ENCODE measurements at regions not wholly inside any gene's neighbourhood (a gene's known extent, or its start where the extent isn't known, plus 50 kb on each side); places are given as distances from the start of the nearest gene placed in this dataset.
A peak's percentile ranks its signal among the peaks of the same experiment; 100 is the strongest.

- Histone ChIP-seq H3K4me1 (peaks cover 19% of the 10 kb centered on the region), H3K9me3 (no peaks in the 10 kb centered on the region), H3K27ac (peak overlapping the region; percentile 62), H3K4me3 (no peak overlapping the region), H3K27me3 (ENCODE audit: insufficient read depth in 3 of 3, low read length in 2 of 3) (no peaks in the 10 kb centered on the region), H3K36me3 (ENCODE audit: insufficient read depth in 1 of 2, low read depth in 1 of 2) (no peaks in the 10 kb centered on the region)
- DNase-seq (no peak), ATAC-seq (peak in 1 of 4 donors; percentile 51)
- WGBS, 3 donors = 77 to 82% (median 77%) methylated on average over 4 of the region's 4 CpGs
- intact Hi-C loops (cut with DNase I) = no loop called here
- TF ChIP-seq, protein P1, sequence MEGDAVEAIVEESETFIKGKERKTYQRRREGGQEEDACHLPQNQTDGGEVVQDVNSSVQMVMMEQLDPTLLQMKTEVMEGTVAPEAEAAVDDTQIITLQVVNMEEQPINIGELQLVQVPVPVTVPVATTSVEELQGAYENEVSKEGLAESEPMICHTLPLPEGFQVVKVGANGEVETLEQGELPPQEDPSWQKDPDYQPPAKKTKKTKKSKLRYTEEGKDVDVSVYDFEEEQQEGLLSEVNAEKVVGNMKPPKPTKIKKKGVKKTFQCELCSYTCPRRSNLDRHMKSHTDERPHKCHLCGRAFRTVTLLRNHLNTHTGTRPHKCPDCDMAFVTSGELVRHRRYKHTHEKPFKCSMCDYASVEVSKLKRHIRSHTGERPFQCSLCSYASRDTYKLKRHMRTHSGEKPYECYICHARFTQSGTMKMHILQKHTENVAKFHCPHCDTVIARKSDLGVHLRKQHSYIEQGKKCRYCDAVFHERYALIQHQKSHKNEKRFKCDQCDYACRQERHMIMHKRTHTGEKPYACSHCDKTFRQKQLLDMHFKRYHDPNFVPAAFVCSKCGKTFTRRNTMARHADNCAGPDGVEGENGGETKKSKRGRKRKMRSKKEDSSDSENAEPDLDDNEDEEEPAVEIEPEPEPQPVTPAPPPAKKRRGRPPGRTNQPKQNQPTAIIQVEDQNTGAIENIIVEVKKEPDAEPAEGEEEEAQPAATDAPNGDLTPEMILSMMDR (IDR thresholded peaks at IDR 0.05) = no peak
Measured at GRCh38 chr7:112571852-112572607, 91.2 kb downstream of the LSMEM1 start.

DNA sequence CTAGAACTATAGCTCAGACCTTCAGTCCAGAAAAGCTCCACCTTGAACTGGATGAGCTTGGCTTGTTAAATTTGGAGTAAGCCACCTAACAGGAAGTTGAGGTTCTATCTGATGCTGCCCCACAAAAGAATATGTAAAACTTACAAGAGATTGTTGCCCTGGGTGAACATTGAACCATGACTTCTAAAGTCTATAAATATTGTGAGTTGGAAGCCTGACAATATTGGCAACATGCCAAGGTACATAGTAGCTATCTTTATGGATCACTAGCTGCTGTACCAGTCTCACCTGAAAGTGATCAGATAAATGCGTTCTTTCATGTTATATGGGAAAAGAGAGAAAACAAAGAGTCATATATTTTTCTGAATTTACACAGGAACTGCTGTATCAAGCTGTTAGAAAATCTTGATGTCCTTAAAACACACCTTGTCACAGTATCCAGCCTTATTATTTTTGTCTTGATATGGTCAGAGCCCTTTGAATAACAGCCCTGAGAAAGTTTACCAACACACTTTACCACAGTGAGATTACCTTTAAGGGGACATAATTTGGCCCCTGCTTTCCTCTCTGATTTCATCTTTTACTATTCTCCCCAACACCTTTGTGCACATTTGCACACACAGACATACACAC lies 92.0 kb downstream of the LSMEM1 start:
- Histone ChIP-seq H3K36me3 (ENCODE audit: insufficient read depth in 1 of 2, low read depth in 1 of 2) (no peaks in the 10 kb centered on the region), H3K4me1 (peaks cover 14% of the 10 kb centered on the region), H3K9me3 (no peaks in the 10 kb centered on the region), H3K27me3 (ENCODE audit: insufficient read depth in 3 of 3, low read length in 2 of 3) (no peaks in the 10 kb centered on the region), H3K27ac (peak overlapping the region; percentile 62), H3K4me3 (no peak overlapping the region)
- DNase-seq (no peak), ATAC-seq (peak in 3 of 4 donors; percentile 34 to 56 (median 45))
- TF ChIP-seq, protein P1 (IDR thresholded peaks at IDR 0.05) = no peak
- intact Hi-C loops (cut with DNase I) = no loop called here
- WGBS, 3 donors = 22 to 58% (median 38%) methylated on average over 1 of the region's 1 CpG

DNA sequence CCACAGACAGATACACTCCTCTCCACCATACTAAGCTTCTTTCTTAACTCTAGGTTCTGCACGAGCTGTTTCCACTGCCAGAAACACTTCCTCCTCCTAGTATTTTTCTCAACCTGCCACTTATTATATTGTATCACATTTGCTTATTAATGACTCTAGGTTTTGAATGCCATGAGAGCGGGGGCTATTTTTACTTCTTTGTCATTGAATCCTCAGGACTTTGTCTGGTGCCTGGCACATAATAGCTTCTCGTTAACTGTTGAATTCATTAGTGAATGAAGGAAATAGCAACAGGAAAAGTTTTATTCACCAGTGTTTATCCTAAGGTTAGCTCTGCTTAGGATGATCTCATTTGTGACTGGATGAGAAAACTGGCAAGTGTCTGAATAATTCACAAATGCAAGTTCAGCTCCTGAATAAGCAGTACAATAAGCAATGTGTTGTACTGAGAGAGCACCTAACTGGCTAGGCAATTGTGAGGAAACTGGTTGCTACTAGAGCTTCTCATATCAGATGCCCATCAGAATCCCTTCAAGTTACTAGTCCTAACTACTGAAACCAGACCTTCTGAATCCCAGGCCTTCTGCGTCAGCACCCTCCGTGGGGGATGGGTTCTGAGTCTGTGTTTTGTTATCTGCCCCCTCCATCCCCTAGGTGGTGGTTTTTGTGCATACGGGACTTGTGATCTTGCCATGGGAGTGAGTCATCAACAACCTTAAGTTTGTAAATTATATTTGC lies 92.7 kb downstream of the LSMEM1 start:
- H3K36me3 ChIP-seq (ENCODE audit: insufficient read depth in 1 of 2, low read depth in 1 of 2) = no peaks in the 10 kb centered on the region
- no peaks in the 10 kb centered on the region for H3K9me3 ChIP-seq
- no peaks in the 10 kb centered on the region for H3K27me3 ChIP-seq (ENCODE audit: insufficient read depth in 3 of 3, low read length in 2 of 3)
- ATAC-seq (peak; percentile 35 to 70 (median 61)), DNase-seq (no peak)
- no peak overlapping the region for H3K4me3 ChIP-seq
- 32 to 52% (median 41%) methylated on average over 6 of the region's 6 CpGs for WGBS, 3 donors
- H3K27ac ChIP-seq = peak overlapping the region; percentile 62
- peaks cover 14% of the 10 kb centered on the region for H3K4me1 ChIP-seq
- TF ChIP-seq, protein P1 (IDR thresholded peaks at IDR 0.05) = no peak
- intact Hi-C loops (cut with DNase I) = no loop called here

DNA sequence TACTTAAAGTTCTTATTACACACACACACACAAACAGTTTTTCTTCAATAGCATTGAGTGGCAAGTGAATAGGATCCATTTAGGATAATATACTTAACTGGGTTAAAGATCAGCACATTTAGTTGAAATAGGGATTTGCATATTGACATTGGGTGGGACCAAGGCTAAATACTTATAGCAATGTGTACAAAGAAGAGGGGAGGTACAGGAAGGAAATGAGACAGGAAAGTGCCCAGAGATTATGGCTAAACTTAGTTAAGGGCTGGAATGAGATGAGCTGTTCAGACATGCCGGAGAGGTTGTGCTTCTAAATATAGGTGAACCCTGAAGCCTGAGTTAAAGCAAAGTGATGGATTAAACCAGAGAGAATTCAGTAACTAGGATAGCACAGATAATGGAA lies 95.1 kb downstream of the LSMEM1 start:
- peak in 2 of 4 donors; percentile 75 to 76 for ATAC-seq

More for the DNA sequence above, 95.1 kb downstream of the LSMEM1 start:
- intact Hi-C loops (cut with DNase I) = no loop called here
- TF ChIP-seq, protein P1 (IDR thresholded peaks at IDR 0.05) = no peak
- H3K9me3 ChIP-seq = no peaks in the 10 kb centered on the region
- H3K4me3 ChIP-seq = no peak overlapping the region
- H3K27ac ChIP-seq = no peak overlapping the region
- no peaks in the 10 kb centered on the region for H3K27me3 ChIP-seq (ENCODE audit: insufficient read depth in 3 of 3, low read length in 2 of 3)
- WGBS, 3 donors = 13 to 31% (median 20%) methylated on average over 1 of the region's 1 CpG
- DNase-seq = no peak
- H3K4me1 ChIP-seq = peaks cover 14% of the 10 kb centered on the region
- H3K36me3 ChIP-seq (ENCODE audit: insufficient read depth in 1 of 2, low read depth in 1 of 2) = no peaks in the 10 kb centered on the region
